HG03558 (cell line): ENCODE measurements at regions not wholly inside any gene's neighbourhood (a gene's known extent, or its start where the extent isn't known, plus 50 kb on each side); places are given as distances from the start of the nearest gene placed in this dataset.

Experiments used
- ATAC-seq: cut with Tn5 transposase; IDR thresholded peaks from one replicate; pipeline ENCODE4 v1.9.1; 2021; ENCODE audit warnings: moderate number of reproducible peaks; ENCODE audit not compliant: unreplicated experiment; ENCODE audit errors: extremely low read depth

DNA sequence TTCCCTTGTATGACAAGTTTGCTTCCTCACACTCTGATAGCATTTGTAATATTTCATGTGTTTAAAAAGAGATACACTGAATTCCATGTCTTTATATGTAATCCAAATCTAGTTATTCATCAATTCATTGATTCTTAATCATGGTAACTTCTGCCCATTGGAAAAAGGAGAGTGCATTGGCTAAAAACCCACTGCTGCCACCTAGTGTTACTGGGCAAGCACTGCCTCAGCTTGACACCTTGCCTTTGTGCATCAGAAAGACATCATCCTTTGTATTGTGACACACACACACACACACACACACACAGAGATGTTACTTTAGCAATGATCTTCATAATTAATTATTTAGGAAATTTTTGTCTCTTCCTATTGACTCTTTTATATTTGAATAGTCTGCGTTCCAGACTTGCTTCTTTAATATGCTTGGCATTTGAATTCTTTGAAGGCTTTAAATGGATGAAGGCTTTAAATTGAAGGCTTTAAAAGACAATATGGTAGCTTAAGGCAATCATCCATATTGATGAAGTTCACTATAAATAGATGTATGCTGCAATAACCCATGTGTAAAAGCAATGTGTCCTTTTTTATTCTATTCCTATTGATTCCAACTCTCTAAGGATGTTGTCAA, 414.2 kb upstream of the CHST9 start:
- no peak for ATAC-seq

DNA sequence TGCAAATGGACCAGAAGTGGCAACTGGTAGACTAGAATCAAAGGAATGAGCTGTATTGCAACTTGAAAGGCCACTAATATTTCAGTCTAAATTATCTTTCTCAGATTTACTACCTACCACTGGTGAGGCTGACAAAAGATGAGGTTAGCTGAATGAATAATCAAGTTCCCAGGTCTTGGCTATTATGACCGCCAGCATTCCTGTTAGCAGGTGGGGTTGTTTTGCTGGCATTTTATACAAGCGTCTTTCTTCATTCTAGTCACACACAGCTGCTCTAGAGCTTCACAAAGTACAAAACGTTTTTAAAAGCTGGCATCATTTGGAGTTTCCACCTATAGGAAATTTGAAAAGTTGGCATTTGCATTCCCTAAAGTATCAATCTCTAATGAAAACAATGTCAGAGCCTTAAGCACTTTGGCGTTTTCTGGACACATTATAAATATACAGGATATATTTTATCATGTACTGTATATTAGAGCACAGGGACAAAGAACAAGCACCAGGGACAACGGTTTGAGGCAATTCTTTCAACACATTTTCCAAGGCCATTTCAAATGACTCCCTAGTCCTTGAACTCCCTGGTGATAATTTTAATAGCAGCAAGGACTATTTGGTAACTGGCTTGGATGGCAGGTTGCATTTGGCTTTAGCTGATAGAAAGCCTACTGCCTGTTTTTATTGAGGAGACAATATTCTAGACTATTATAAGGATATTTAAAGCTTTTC, 410.2 kb upstream of the CHST9 start:
- ATAC-seq: no peak

DNA sequence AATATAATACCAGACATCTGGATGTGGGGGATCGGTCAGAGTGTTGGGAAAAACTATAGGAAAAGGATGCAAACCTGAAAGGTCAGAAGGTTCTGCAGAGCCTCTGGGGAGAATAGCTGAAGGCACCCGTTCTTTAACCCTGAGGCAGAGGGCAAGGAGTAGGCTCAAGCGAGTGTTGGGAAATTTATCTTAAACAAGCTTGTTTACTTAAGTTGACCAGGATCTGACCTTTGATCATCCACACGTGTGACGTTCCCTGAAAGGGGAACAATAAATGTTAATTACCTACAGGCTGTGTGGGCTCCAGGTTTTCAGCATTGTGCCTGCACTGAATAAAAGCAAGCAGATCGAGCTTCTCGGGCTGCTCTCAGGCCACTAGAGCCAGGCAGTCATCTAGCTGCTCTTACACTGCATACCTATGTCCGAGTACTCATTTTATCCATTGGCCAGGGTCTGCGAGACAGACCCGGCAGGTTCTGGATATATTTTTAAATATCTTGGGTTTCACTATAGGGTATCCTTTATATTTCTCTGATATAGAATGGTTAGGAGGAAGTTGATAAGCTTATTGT, 400.6 kb upstream of the CHST9 start:
- ATAC-seq: no peak

DNA sequence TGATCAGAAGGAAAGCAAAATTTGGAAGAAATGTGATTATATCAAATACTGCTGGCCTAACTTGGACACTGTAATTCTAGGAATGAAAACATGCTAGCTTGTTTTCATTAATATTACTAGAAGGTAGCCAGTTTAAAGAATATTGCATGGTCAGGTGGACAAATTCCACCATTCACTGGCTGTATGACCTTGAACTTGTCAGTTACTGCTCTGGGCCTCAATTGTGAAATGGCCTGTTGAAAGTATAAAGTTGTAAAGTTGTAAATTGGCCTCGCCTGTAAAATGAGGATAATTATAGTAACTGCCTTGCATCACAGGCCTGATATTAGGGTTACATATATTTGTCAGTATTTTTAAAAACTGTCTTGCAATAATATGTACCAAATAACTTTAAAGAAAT, 398.4 kb upstream of the CHST9 start:
- ATAC-seq: no peak

DNA sequence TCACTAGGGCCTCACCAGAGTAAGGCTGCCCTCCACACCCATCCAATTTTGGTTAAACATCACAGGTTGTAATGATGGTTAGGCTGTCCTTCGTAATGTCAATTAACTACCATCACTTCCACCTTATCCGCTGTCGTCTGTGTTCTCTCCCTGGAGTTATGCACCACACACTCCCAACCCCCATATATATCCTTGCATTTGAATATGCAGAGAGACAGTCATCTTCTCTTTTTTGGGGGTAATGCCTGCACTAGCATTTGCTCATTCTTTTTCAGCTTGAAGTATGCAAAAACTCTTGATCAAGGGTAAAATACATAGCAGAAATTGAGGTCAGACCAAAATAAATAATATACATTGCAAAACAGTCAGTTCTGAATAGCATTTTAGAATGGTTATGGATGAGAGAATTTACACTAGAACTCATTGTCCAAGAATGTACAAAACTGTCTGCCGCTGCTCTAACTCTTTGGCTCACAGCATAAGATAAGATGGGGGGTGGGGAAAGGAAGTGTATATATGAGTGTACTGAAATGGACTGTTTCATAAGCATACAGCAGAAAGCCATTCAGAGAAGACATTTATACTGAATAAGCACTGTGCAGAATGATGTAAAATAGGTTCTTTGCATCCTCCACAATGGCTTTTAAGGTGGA, 397.8 kb upstream of the CHST9 start:
- ATAC-seq: no peak

DNA sequence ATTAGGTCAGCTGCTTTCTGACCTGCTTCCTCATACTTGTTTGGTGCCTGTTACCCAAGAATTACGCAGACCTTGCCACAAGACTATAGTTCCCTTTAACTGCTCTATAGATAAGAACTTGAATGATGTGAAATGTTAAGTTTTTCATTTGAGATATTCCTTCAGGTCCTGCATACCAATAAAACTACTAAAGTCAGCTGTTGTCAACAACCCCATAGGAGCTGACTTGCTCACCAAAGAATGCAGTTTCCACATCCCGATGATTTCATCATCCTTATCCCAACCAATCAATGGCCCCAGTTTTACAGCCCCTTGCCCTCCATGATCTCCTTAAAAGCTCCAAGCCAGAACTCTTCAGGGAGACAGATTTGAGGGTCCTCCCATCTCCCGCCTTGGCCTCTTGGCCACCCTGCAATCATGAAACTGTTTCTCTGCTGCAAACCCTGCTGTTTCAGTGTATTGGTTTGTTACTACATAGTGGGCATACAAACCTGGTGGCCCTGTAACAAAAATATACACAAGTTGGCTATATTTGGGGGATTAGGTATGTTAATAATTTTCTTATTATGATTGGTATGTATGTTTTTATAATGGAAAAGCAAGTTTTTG, 396.3 kb upstream of the CHST9 start:
- no peak for ATAC-seq

DNA sequence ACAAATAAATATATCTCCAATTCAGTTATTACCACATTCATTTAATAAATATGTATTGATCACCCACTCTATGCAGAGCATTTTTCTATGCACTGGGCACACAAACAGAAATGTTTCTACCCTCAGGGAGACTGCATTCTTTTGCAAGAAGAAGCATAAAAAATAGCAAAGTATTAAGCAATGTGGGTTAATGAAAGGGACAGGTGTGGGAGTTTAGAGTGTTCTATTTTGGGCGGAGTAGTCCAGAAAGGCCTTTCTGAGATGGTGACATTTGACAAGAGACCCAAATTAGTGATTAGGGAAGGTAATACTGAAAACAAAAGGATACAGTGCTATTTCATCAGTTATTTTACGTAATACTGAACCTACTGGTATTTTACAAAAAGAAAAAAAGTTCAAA, 394.3 kb upstream of the CHST9 start:
- ATAC-seq: no peak

DNA sequence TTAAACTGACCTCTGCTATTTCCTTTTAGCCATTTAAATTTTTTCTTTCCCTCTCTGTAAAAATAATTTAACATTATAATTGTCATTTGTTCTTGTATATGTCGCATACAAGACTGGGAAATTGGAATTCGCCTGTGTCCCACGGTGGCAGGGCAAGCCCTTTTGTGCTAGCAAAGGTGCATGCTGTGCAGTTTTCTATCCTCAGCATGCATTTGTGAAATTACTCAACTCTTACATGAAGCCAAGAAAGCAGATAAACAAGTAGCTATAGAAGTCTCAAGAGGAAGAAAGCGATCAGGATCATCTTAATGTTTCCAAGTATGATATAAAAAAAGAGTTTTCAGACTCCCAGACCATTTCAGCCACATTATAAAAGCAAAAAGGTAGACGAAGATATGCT, 392.6 kb upstream of the CHST9 start:
- no peak for ATAC-seq

DNA sequence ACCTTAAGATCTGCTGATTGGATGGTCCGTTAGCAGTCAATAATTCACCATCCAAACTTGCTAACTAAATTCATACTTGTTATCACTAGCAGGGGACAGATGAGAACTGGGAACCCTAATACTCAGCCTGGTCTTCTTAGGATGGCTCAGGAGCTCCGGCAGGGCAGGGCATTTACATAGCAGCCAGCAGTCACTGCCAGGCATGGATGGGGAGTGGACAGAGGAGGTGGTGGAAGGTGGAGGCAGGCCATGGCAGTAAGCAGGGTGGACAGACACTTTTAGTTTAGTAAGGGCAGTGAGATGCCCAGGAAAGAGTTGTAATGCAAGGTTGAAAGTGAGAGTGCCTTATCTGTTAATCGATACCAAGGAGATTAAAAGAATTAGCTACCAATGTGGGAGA, 392.2 kb upstream of the CHST9 start:
- ATAC-seq: no peak

DNA sequence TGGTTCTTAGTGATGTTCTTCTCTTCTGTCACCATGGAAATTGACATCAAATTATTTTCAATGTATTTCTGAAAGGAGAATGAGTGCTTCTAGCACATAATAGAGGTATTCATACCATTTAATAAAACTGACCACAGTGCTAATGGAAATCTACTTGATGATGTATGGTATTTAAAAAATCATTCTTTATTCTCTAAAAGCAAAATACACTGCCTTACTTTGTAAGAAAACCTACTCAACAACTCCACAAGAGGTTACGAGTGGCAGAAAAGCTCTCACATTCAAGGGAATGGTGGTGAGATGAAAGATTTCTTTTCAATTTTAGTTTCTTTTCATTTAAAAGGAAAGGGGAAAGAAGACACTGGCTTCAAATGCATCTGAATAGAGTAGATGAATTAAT, 382.3 kb upstream of the CHST9 start:
- no peak for ATAC-seq

DNA sequence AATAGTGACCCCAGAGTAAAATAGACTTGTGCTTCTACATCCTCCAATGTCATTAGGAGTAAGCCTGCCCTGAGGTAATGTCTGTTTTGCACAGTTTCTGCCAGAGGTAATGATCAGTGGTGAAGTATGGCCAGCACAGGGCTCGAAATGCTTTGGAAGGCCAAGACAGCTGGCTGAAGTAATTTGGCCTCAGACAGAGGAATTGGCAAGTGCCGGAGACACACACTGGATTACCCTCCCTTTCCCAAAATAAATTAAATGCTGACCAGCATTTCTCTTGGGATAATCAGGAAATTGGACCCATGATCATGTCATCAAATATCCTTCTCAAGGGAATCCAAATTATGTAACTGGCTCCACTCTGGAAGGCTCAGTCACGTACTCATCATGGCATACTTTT, 379.0 kb upstream of the CHST9 start:
- no peak for ATAC-seq

DNA sequence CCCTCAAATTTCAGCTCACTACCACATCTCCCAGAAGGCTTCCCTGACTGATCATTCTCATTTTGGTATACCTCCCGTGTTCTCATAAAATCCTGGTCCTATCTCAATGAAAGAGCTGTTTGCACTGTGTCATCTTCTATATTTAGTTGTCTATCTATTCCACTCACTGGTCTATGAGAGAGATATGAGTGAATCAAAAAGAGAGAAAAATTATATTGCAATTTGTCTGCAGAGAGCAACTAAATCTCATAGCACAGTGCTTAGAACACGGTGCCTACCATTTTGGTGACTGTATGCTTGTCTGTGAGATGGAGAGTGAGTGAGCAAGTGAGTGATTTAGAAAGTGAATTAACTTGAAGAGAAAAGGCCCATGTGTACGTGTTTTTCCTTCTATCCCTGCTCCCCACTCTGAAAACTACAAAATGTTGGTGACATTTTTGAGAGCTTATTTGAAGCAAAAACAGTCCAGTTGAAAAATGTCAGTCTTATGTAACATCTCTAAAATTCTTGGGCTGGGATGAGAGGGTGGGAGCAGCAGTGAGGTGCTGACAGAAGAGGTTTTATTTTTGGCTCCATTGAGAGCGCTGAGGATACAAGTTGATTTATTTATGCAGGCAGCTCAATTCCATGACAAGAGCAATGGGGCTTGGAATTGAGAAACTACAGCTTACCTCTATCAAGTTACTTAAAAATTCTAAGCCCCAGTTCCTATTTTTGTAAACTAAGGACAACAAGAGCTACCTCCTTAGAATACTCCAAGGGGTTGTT, 373.5 kb upstream of the CHST9 start:
- no peak for ATAC-seq

DNA sequence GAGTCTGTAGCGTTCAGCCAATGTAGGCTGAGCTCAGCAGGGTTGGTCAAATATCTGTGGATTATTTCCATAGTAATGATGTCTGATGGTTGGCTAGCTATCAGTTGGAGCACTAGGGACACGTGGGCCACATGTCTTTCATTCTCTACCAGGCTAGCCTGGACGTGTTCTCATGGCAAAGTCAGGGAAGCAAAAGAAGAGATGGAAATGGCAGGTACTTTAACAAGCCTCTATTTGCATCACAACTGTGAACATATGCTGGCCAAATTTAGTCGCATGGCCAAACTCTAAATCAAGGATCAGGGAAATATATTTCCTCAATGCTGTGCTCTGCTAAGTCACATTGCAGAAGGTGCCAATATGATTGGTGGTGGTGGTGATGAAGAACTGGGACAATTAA, 371.6 kb upstream of the CHST9 start:
- ATAC-seq: no peak

DNA sequence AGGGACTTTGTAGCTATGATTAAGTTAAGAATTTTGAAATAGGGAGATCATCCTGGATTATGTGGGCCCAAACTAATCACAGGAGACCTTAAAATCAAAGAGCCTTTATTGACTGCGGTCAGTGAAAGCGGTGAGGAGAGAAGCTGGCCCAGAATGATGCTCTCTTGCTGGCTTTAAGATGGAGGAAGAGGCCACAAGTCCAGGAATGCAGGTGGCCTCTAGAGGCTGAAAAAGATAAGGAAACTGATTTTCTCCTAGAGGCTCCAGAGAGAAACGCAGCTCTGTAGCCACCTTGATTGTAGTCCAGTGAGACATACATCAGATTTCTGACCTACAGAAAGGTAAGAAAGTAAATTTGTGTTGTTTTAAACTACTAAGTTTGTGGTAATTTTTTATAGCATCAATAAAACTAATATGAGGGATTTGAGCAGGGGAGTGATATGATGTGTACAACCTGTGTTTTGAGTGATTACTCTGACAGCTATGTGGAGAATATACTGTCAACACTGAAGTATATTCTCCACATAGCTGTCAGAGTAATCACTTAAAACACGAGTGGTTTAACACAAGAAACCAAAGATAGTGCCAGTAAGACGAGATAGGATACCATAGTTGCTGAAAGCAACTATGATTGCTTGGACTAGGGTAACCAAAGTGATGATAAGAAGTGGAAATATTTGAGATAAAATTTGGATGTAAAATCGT, 364.4 kb upstream of the CHST9 start:
- no peak for ATAC-seq

DNA sequence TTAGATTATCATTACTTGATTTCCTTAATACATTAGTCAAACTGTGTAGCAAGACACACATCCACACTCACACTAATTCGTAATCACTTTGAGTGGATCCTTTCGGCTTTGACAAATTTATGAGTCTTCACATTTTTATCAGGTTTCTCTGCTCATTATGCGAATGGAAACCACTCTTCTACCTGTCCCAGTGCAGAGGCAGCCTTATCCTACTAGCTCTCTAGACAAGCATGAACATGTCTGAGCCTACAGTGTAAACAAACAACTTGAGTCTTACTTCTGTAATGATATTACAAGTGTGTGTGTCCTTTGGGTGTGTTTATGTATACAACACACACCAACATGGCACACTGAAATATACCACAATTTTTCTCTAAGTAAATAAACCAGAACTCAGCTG, 361.9 kb upstream of the CHST9 start:
- ATAC-seq: no peak

DNA sequence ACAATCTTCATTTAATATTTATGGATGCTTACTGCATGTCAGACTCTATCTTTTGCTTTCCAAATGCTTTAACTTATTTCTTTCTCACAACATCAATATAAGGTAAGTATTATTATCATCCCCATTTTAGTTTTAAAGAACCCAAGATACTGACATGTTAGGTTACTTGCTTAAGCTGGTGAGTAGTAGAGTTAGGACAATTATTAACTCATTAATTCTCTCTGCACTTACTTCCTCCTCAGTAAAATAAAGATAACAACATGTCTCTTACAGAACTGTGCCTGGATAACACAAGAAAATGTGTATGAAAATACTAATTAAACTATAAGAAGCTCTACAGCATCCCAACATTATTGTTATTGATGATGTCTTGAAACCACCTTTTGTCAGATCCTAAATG, 359.1 kb upstream of the CHST9 start:
- no peak for ATAC-seq

DNA sequence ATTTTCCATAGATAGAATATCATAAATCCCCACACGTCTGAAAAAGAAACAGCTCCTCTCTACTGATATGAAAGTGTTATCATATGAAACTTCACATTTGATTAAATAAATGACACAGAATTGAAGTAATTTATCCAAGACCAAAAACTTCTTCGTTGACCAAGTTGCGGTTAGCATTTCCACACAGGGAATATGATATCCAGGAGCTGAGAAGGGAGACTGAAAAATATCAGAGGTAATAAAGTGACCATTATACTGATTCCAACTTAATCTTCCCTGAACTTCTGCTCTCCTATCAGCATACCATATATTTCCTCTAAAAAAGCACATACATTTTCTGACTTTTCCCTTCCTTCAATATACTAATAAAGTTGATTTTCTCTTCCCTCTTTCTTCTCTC, 356.2 kb upstream of the CHST9 start:
- ATAC-seq: no peak

DNA sequence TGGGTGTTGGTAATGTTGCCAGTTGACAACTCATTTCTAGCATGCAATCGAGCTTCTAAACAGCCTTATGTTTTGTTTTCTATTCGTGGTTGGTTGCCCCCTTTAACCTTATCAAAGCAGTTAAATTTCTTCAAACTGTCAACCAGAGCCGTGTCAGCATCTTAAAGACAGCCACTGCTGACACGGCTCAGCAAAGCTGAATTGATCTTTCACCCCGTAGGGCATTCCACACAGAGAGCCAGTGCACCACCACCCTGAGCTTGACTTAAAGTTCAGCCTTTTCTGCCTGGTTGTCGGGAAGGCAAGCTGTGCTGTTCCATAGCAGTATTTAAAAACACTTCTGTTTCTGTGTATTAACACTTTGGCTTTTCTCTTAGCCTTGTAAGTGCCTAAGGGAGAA, 355.0 kb upstream of the CHST9 start:
- no peak for ATAC-seq

DNA sequence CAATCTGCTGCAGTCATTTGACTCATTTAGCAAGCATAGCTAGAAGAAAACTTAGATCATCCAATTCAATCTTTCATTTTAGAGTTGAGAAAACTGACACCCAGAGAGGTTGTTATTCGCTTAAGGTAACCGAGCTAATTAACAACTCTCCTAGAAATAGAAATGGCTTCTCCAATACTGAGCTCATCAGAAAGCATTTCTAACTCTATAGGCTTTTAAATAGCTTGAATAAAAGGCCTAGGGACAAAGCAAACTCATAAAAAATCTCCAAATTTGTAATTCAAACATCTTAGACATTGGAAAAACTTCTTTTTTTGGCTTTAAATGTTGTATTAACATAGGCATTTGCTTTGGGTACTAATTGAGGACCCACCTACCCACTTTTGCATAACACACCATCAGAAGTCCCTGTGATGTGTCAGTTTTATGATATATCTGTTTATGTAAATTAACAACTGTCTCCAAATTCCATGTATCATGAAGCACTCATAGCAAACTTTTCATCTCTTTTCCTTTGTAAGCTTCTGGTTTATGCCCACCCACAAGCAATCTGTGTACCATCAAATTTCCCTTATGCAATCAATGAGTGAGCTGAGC, 343.9 kb upstream of the CHST9 start:
- no peak for ATAC-seq
